WTC11 (cell line): ENCODE measurements at regions not wholly inside any gene's neighbourhood (a gene's known extent, or its start where the extent isn't known, plus 50 kb on each side); places are given as distances from the start of the nearest gene placed in this dataset.

Source experiments
- ATAC-seq: fragments of 200-7000 bp; cut with Tn5 transposase; 2 replicates; pipeline ENCODE4 v1.10.0; 2021; ENCODE audit warnings: mild to moderate bottlenecking, moderate library complexity
- CTCF ChIA-PET: fragments of 300-600 bp; sonication (Branson Sonifier 250); formaldehyde crosslinking; loops from one replicate; lab custom pipeline; 2021; ENCODE audit warnings: antibody characterized with exemption; lab: Charles Lee
- POLR2A ChIA-PET: fragments of 350-600 bp; sonication (Branson Sonifier 250); formaldehyde crosslinking; loops from one replicate; lab custom pipeline; 2021; ENCODE audit warnings: antibody characterized with exemption; lab: Charles Lee
- DNase-seq: peaks from one replicate; pipeline ENCODE4 v3.0.0; 2021; ENCODE audit warnings: low spot score
- H3K27ac Mint-ChIP-seq: 2 replicates; pipeline ENCODE4 v1.8.0; 2021; ENCODE audit warnings: mixed read lengths
- H3K27me3 Mint-ChIP-seq: 2 replicates; pipeline ENCODE4 v1.8.0; 2021; ENCODE audit warnings: low read depth, mild to moderate bottlenecking, moderate library complexity, mixed read lengths
- H3K36me3 Mint-ChIP-seq: 2 replicates; pipeline ENCODE4 v1.8.0; 2021; ENCODE audit warnings: mixed read lengths
- H3K4me1 Mint-ChIP-seq: 2 replicates; pipeline ENCODE4 v1.8.0; 2022; ENCODE audit warnings: mixed read lengths
- H3K4me3 Mint-ChIP-seq: 2 replicates; pipeline ENCODE4 v1.8.0; 2021; ENCODE audit warnings: mild to moderate bottlenecking, moderate library complexity, mixed read lengths
- H3K9me3 Mint-ChIP-seq: 2 replicates; pipeline ENCODE4 v1.8.0; 2021; ENCODE audit warnings: mixed read lengths
- CBFB ChIP-seq: sonication (generic); formaldehyde crosslinking; IDR thresholded peaks from 2 replicates; pipeline ENCODE4 v1.8.1; 2022; ENCODE audit warnings: mild to moderate bottlenecking, low read depth, missing genetic modification reagents
- ELF4 ChIP-seq: sonication (generic); formaldehyde crosslinking; IDR thresholded peaks from 2 replicates; pipeline ENCODE4 v1.8.1; 2022; ENCODE audit warnings: low read depth, mild to moderate bottlenecking, moderate library complexity, missing genetic modification reagents
- FOXK1 ChIP-seq: sonication (generic); formaldehyde crosslinking; IDR thresholded peaks from 2 replicates; pipeline ENCODE4 v1.8.0; 2022; ENCODE audit warnings: mild to moderate bottlenecking, moderate library complexity, missing genetic modification reagents
- MXD4 ChIP-seq: fragments of 250-450 bp; sonication (Bioruptor Pico); IDR thresholded peaks from 2 replicates; pipeline ENCODE4 v1.8.0; 2021; ENCODE audit warnings: mild to moderate bottlenecking, moderate library complexity, borderline replicate concordance
- OVOL2 ChIP-seq: fragments of 250-450 bp; sonication (Bioruptor Pico); IDR thresholded peaks from 2 replicates; pipeline ENCODE4 v1.9.0; 2021; ENCODE audit warnings: mild to moderate bottlenecking, borderline replicate concordance
- ZBTB21 ChIP-seq: sonication (generic); formaldehyde crosslinking; IDR thresholded peaks from 2 replicates; pipeline ENCODE4 v1.8.1; 2023; ENCODE audit warnings: mild to moderate bottlenecking, missing genetic modification reagents, borderline replicate concordance
- ZNF232 ChIP-seq: sonication (generic); formaldehyde crosslinking; IDR thresholded peaks from 2 replicates; pipeline ENCODE4 v1.8.0; 2022; ENCODE audit warnings: mild to moderate bottlenecking, missing genetic modification reagents
- ZNF263 ChIP-seq: sonication (generic); formaldehyde crosslinking; IDR thresholded peaks from 2 replicates; pipeline ENCODE4 v1.8.1; 2022; ENCODE audit warnings: low read depth, mild to moderate bottlenecking, moderate library complexity, missing genetic modification reagents
- ZNF671 ChIP-seq: fragments of 250-450 bp; sonication (Bioruptor Pico); IDR thresholded peaks from 2 replicates; pipeline ENCODE4 v1.8.0; 2021; ENCODE audit warnings: mild to moderate bottlenecking
- TF ChIP-seq, protein P1 (sequence below): fragments of 250-450 bp; sonication (Bioruptor Pico); IDR thresholded peaks from 2 replicates; pipeline ENCODE4 v1.9.0; 2021; ENCODE audit warnings: mild to moderate bottlenecking
- TF ChIP-seq, protein P2 (sequence below): fragments of 200-600 bp; IDR thresholded peaks from 2 replicates; pipeline ENCODE4 v1.8.0; 2022; ENCODE audit warnings: antibody characterized with exemption
- TF ChIP-seq, protein P3 (sequence below): fragments of 250-450 bp; sonication (Bioruptor Pico); IDR thresholded peaks from 2 replicates; pipeline ENCODE4 v1.8.0; 2021; ENCODE audit warnings: mild to moderate bottlenecking
- TF ChIP-seq, protein P4 (sequence below): sonication (generic); formaldehyde crosslinking; IDR thresholded peaks from 2 replicates; pipeline ENCODE4 v1.8.0; 2022; ENCODE audit warnings: mild to moderate bottlenecking, missing genetic modification reagents
- TF ChIP-seq, protein P5 (sequence below): sonication (generic); formaldehyde crosslinking; IDR thresholded peaks from 2 replicates; pipeline ENCODE4 v1.8.0; 2022; ENCODE audit warnings: mild to moderate bottlenecking, missing genetic modification reagents
- TF ChIP-seq, protein P6 (sequence below): sonication (generic); formaldehyde crosslinking; IDR thresholded peaks from 2 replicates; pipeline ENCODE4 v1.8.1; 2023; ENCODE audit warnings: mild to moderate bottlenecking, missing genetic modification reagents
- TF ChIP-seq, protein P7 (sequence below): sonication (generic); formaldehyde crosslinking; IDR thresholded peaks from 2 replicates; pipeline ENCODE4 v1.8.1; 2023; ENCODE audit warnings: mild to moderate bottlenecking, moderate library complexity, missing genetic modification reagents
- TF ChIP-seq, protein P8 (sequence below): sonication (generic); formaldehyde crosslinking; IDR thresholded peaks from 2 replicates; pipeline ENCODE4 v1.8.0; 2022; ENCODE audit warnings: mild to moderate bottlenecking, missing genetic modification reagents

DNA sequence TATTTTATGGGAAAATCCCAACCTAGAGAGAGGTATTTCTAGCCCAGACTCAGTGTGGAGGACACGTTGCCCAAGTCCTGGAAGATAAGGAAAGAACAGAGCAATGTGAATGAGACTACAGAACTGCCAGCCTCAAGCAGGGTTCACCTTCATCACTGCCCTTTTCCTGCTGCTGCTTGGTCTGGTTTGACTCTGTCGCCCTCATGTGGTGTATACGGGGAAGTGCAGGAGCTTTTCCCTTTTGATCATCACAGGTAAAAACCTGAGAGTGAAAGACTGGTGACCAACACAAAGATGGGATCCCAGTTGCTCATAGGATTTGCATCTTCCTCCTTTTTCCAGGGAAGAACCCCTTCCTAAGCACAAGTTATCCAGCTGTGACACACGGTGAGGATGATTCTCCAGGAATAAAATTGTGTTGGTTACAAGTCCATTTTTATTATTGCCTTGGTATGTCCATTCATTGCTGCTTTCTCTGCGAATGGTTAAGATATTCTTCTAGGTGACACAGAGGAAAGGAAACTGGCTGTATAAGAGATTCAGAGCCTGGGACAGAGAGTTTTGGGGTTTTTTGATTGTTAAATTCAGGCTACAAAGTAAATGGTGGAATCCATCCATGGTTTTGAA lies 89.5 kb upstream of the CD53 start:
- Mint-ChIP-seq H3K27me3 (peaks cover 44% of the 10 kb centered on the region), H3K4me1 (peaks cover 11% of the 10 kb centered on the region), H3K9me3 (peaks cover under 1% of the 10 kb centered on the region; the same call in 1 of the 2 replicates), H3K27ac (no peak overlapping the region), H3K4me3 (no peak overlapping the region), H3K36me3 (no peaks in the 10 kb centered on the region)
- peak; percentile 56 for ATAC-seq
- TF ChIP-seq, protein P1, sequence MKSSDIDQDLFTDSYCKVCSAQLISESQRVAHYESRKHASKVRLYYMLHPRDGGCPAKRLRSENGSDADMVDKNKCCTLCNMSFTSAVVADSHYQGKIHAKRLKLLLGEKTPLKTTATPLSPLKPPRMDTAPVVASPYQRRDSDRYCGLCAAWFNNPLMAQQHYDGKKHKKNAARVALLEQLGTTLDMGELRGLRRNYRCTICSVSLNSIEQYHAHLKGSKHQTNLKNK (CRISPR knock-in tag) = no peak
- TF ChIP-seq, protein P2, sequence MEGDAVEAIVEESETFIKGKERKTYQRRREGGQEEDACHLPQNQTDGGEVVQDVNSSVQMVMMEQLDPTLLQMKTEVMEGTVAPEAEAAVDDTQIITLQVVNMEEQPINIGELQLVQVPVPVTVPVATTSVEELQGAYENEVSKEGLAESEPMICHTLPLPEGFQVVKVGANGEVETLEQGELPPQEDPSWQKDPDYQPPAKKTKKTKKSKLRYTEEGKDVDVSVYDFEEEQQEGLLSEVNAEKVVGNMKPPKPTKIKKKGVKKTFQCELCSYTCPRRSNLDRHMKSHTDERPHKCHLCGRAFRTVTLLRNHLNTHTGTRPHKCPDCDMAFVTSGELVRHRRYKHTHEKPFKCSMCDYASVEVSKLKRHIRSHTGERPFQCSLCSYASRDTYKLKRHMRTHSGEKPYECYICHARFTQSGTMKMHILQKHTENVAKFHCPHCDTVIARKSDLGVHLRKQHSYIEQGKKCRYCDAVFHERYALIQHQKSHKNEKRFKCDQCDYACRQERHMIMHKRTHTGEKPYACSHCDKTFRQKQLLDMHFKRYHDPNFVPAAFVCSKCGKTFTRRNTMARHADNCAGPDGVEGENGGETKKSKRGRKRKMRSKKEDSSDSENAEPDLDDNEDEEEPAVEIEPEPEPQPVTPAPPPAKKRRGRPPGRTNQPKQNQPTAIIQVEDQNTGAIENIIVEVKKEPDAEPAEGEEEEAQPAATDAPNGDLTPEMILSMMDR = peak; percentile 84
- TF ChIP-seq MXD4 (CRISPR knock-in tag) (no peak), FOXK1 (CRISPR knock-in tag) (no peak), ZNF263 (no peak)
- TF ChIP-seq, protein P3, sequence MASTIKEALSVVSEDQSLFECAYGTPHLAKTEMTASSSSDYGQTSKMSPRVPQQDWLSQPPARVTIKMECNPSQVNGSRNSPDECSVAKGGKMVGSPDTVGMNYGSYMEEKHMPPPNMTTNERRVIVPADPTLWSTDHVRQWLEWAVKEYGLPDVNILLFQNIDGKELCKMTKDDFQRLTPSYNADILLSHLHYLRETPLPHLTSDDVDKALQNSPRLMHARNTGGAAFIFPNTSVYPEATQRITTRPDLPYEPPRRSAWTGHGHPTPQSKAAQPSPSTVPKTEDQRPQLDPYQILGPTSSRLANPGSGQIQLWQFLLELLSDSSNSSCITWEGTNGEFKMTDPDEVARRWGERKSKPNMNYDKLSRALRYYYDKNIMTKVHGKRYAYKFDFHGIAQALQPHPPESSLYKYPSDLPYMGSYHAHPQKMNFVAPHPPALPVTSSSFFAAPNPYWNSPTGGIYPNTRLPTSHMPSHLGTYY (CRISPR knock-in tag) = no peak
- TF ChIP-seq, protein P4, sequence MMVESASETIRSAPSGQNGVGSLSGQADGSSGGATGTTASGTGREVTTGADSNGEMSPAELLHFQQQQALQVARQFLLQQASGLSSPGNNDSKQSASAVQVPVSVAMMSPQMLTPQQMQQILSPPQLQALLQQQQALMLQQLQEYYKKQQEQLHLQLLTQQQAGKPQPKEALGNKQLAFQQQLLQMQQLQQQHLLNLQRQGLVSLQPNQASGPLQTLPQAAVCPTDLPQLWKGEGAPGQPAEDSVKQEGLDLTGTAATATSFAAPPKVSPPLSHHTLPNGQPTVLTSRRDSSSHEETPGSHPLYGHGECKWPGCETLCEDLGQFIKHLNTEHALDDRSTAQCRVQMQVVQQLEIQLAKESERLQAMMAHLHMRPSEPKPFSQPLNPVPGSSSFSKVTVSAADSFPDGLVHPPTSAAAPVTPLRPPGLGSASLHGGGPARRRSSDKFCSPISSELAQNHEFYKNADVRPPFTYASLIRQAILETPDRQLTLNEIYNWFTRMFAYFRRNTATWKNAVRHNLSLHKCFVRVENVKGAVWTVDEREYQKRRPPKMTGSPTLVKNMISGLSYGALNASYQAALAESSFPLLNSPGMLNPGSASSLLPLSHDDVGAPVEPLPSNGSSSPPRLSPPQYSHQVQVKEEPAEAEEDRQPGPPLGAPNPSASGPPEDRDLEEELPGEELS (CRISPR knock-in tag) = no peak
- CTCF ChIA-PET = interaction anchor here (0.5 to 6.7 kb wide), 35 partner anchors 10 to 677 kb away, joined by 3 to 135 read pairs (median 4); partner anchors contain the start of genes CD53, KCNA2 and LRIF1
- peak; percentile 23 for DNase-seq
- POLR2A ChIA-PET = interaction anchor here (0.5 kb wide), 1 partner anchor 218 kb away, joined by 3 read pairs; no protein-coding TSS in a partner anchor

DNA sequence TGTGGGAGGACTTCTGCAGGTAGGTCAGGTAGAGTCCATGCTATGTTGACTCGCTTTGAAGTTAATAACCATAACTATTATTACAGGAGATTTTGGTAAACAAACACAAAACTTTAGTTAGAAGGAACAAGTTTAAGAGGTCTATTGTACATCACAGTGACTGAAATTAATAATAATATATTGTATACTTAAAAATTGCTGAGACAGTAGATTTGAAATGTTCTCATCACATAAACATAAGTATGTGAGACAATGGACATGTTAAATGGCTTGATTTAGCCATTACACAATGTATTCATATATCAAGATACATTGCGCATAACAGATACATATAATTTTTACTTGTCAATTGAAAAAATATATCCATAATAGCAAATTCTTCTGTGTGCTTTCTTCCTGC lies 91.4 kb upstream of the CD53 start:
- POLR2A ChIA-PET = no interaction called here
- ATAC-seq = no peak

DNA sequence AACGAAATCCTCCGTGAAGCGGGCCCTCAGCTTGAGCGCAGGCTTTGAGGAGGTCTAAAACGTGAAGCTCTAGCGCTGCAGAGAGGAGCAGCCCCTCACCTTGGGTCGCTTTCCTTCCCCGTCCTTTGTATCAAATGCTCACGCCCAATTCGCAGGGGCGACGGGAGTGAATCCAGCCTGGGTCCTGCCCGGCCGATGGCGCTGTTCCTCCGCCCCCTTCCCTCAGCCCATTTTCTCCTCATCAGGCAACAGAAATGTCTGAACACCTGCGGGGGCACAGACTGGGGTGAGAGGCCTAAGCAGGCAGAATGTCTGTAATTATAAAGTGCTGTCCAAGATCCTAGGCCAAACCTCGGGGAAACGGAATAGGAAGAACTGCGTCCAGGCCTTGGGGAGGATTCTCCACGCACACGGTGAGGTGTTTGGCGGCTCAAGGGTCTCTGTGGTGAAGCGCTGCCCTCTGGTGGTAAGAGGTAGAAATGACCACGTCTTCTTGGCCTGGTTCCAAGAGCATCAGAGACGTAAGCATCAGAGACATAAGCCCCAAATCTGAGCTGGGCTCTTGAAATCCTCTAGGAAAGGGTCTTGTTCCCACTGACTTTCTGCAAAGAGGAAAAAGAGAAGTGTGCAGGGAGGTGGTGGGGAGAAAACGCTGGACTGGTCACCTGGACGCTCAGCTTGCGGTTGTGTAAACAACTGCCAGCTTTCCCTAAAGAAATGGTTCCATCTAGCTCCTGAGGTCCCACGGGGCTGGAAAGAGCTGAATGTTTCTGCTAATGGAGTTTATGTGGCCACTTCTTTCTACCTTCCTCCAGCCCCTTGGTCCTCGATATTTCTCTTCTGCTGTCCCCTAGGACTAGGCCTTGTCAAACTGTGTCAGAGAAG lies 92.1 kb upstream of the CD53 start:
- peak overlapping the region; percentile 74 for H3K4me3 Mint-ChIP-seq
- peaks cover 11% of the 10 kb centered on the region for H3K4me1 Mint-ChIP-seq
- ChIA-PET CTCF (interaction anchor here (0.6 to 6.7 kb wide), 54 partner anchors 8 to 619 kb away, joined by 3 to 135 read pairs (median 5); partner anchors contain the start of genes KCNA2 and KCNA3), POLR2A (no interaction called here)
- no peaks in the 10 kb centered on the region for H3K9me3 Mint-ChIP-seq
- peaks cover 39% of the 10 kb centered on the region for H3K27me3 Mint-ChIP-seq
- H3K36me3 Mint-ChIP-seq = no peaks in the 10 kb centered on the region
- H3K27ac Mint-ChIP-seq = no peak overlapping the region
- ATAC-seq (peak; percentile 87), DNase-seq (peak; percentile 79)
- TF ChIP-seq, protein P5, sequence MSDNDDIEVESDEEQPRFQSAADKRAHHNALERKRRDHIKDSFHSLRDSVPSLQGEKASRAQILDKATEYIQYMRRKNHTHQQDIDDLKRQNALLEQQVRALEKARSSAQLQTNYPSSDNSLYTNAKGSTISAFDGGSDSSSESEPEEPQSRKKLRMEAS (CRISPR knock-in tag) = 0 out of 2 replicates have a peak, but pooled peaks have one; percentile 58
- TF ChIP-seq, protein P6, sequence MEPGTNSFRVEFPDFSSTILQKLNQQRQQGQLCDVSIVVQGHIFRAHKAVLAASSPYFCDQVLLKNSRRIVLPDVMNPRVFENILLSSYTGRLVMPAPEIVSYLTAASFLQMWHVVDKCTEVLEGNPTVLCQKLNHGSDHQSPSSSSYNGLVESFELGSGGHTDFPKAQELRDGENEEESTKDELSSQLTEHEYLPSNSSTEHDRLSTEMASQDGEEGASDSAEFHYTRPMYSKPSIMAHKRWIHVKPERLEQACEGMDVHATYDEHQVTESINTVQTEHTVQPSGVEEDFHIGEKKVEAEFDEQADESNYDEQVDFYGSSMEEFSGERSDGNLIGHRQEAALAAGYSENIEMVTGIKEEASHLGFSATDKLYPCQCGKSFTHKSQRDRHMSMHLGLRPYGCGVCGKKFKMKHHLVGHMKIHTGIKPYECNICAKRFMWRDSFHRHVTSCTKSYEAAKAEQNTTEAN (CRISPR knock-in tag) = no peak
- no peak for TF ChIP-seq FOXK1 (CRISPR knock-in tag)
- TF ChIP-seq, protein P2 = peak; percentile 91
- TF ChIP-seq, protein P7, sequence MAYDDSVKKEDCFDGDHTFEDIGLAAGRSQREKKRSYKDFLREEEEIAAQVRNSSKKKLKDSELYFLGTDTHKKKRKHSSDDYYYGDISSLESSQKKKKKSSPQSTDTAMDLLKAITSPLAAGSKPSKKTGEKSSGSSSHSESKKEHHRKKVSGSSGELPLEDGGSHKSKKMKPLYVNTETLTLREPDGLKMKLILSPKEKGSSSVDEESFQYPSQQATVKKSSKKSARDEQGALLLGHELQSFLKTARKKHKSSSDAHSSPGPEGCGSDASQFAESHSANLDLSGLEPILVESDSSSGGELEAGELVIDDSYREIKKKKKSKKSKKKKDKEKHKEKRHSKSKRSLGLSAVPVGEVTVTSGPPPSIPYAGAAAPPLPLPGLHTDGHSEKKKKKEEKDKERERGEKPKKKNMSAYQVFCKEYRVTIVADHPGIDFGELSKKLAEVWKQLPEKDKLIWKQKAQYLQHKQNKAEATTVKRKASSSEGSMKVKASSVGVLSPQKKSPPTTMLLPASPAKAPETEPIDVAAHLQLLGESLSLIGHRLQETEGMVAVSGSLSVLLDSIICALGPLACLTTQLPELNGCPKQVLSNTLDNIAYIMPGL = peak; percentile 86
- TF ChIP-seq, protein P8, sequence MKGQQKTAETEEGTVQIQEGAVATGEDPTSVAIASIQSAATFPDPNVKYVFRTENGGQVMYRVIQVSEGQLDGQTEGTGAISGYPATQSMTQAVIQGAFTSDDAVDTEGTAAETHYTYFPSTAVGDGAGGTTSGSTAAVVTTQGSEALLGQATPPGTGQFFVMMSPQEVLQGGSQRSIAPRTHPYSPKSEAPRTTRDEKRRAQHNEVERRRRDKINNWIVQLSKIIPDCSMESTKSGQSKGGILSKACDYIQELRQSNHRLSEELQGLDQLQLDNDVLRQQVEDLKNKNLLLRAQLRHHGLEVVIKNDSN = no peak

More for the DNA sequence above, 91.4 kb upstream of the CD53 start:
- peaks cover 11% of the 10 kb centered on the region for H3K4me1 Mint-ChIP-seq
- no peaks in the 10 kb centered on the region for H3K9me3 Mint-ChIP-seq
- H3K27me3 Mint-ChIP-seq = peaks cover 39% of the 10 kb centered on the region
- no peak for DNase-seq
- no peak overlapping the region for H3K4me3 Mint-ChIP-seq
- no peak overlapping the region for H3K27ac Mint-ChIP-seq
- TF ChIP-seq ELF4 (CRISPR knock-in tag) = no peak
- no peak for TF ChIP-seq ZNF232 (CRISPR knock-in tag)
- no peak for TF ChIP-seq OVOL2 (CRISPR knock-in tag)
- TF ChIP-seq ZBTB21 = no peak
- no peak for TF ChIP-seq CBFB (CRISPR knock-in tag)
- no peak for TF ChIP-seq ZNF671 (CRISPR knock-in tag)
- no peaks in the 10 kb centered on the region for H3K36me3 Mint-ChIP-seq
- CTCF ChIA-PET = interaction anchor here (0.6 to 6.7 kb wide), 53 partner anchors 9 to 618 kb away, joined by 3 to 135 read pairs (median 5); partner anchors contain the start of genes KCNA2 and KCNA3
